HepG2 (cell line): ENCODE measurements at regions not wholly inside any gene's neighbourhood (a gene's known extent, or its start where the extent isn't known, plus 50 kb on each side); places are given as distances from the start of the nearest gene placed in this dataset.

Experiments used
- ATAC-seq: fragments of 200-7000 bp; cut with Tn5 transposase; 3 replicates; pipeline ENCODE4 v1.9.1; 2020; ENCODE audit warnings: mild to moderate bottlenecking, moderate library complexity
- BruUV-seq: library from RNA; stranded (reverse); fragments of 400-500 nt; replicated peaks from 2 replicates; lab custom pipeline; 2021; lab: Mats Ljungman, UMichigan
- CTCF ChIA-PET: fragments of 300-600 bp; formaldehyde crosslinking; extraction: SDS; loops from one replicate; lab custom pipeline; 2021; ENCODE audit warnings: low total read pairs, inconsistent platforms, low intra/inter-chr PET ratio; lab: Yijun Ruan, JAX
- POLR2A ChIA-PET: fragments of 350-600 bp; sonication (Branson Sonifier 250); formaldehyde crosslinking; loops from one replicate; lab custom pipeline; 2020; ENCODE audit warnings: antibody characterized with exemption, inconsistent platforms; lab: Yijun Ruan, JAX
- DNase-seq: peaks from one replicate; pipeline ENCODE4 v3.0.0-alpha.2; 2015; ENCODE audit warnings: low spot score
- FAIRE-seq: peaks from 3 replicates; lab custom pipeline; 2011; peaks lifted over from hg19 to GRCh38; lab: Jason Lieb, UNC
- H2AFZ ChIP-seq: one replicate; pipeline ENCODE4 v1.6.1; 2011; ENCODE audit warnings: low read length, inconsistent platforms
- H3K27ac ChIP-seq: fragments of 300-600 bp; 3 replicates; pipeline ENCODE4 v1.8.0; 2011; ENCODE audit warnings: mixed run types, mild to moderate bottlenecking, mixed read lengths, low read length, inconsistent platforms; ENCODE audit not compliant: insufficient read depth; ENCODE audit errors: extremely low read length
- H3K27me3 ChIP-seq, 2 experiments: fragments of 200-600 bp in 1 of 2; 2 replicates in 1 of 2; 3 replicates in 1 of 2; pipeline versions ENCODE4 v1.6.0 to v1.8.0; 2011; ENCODE audit warnings: low read length in 2 of 2, mild to moderate bottlenecking in 2 of 2, moderate library complexity in 2 of 2, inconsistent platforms in 1 of 2; ENCODE audit not compliant: insufficient read depth in 2 of 2, control insufficient read depth in 1 of 2
- H3K36me3 ChIP-seq, 2 experiments: fragments of 200-600 bp in 1 of 2; replicated peaks in 1 of 2; 2 replicates in 1 of 2; 3 replicates in 1 of 2; pipeline versions ENCODE4 v1.5.1 to v1.8.0; 2011; ENCODE audit warnings: low read length in 2 of 2, inconsistent platforms in 1 of 2; ENCODE audit not compliant: insufficient read depth in 2 of 2, control insufficient read depth in 1 of 2
- H3K4me1 ChIP-seq: 2 replicates; pipeline ENCODE4 v1.5.1; 2012; ENCODE audit warnings: low read length, inconsistent platforms; ENCODE audit not compliant: insufficient read depth
- H3K4me2 ChIP-seq: 2 replicates; pipeline ENCODE4 v1.6.0; 2011; ENCODE audit warnings: low read depth, low read length, inconsistent platforms
- H3K4me3 ChIP-seq, 3 experiments: fragments of 200-600 bp in 1 of 3; sonication (generic), shearing (Covaris generic) in 1 of 3; replicated peaks in 1 of 3; 2 replicates each; pipeline ENCODE4 v1.5.1; 2011 to 2016; ENCODE audit warnings: low read length in 3 of 3, inconsistent platforms in 2 of 3, low read depth in 2 of 3, mild to moderate bottlenecking in 2 of 3, control low read depth in 1 of 3, mixed read lengths in 1 of 3; ENCODE audit not compliant: insufficient read depth in 1 of 3
- H3K79me2 ChIP-seq: one replicate; pipeline ENCODE4 v1.6.1; 2011; ENCODE audit warnings: low read length, inconsistent platforms; ENCODE audit not compliant: insufficient read depth
- H3K9ac ChIP-seq: 2 replicates; pipeline ENCODE4 v1.6.0; 2011; ENCODE audit warnings: mild to moderate bottlenecking, low read depth, low read length, inconsistent platforms; ENCODE audit not compliant: insufficient read depth
- H3K9me3 ChIP-seq: 2 replicates; pipeline ENCODE4 v1.5.1; 2012; ENCODE audit warnings: mild to moderate bottlenecking, low read length
- H4K20me1 ChIP-seq: 2 replicates; pipeline ENCODE4 v1.6.0; 2011; ENCODE audit warnings: inconsistent platforms, mild to moderate bottlenecking, low read length, moderate library complexity; ENCODE audit not compliant: insufficient read depth
- AHR ChIP-seq: IDR thresholded peaks from 2 replicates; pipeline ENCODE4 v1.6.1; 2018; ENCODE audit warnings: missing genetic modification reagents, missing compliant biosample characterization
- BCL3 ChIP-seq: sonication (generic); formaldehyde crosslinking; IDR thresholded peaks from 2 replicates; pipeline ENCODE4 v1.5.1; 2020; ENCODE audit warnings: mild to moderate bottlenecking, missing genetic modification reagents, moderate library complexity
- CBX5 ChIP-seq: sonication (generic); formaldehyde crosslinking; IDR thresholded peaks from 2 replicates; pipeline ENCODE4 v1.4.0; 2020; ENCODE audit warnings: missing genetic modification reagents, borderline replicate concordance
- DMTF1 ChIP-seq: sonication (generic); formaldehyde crosslinking; IDR thresholded peaks from 2 replicates; pipeline ENCODE4 v1.4.0; 2020; ENCODE audit warnings: mild to moderate bottlenecking, missing genetic modification reagents
- E2F1 ChIP-seq: sonication (generic); formaldehyde crosslinking; IDR thresholded peaks from 2 replicates; pipeline ENCODE4 v1.5.0; 2020; ENCODE audit warnings: missing genetic modification reagents
- NFIC ChIP-seq: IDR thresholded peaks from 2 replicates; pipeline ENCODE4 v1.6.1; 2012; ENCODE audit warnings: mild to moderate bottlenecking, low read length, inconsistent platforms
- SKIL ChIP-seq: sonication (generic); formaldehyde crosslinking; IDR thresholded peaks from 2 replicates; pipeline ENCODE4 v1.8.0; 2022; ENCODE audit warnings: missing genetic modification reagents, mild to moderate bottlenecking, moderate library complexity, borderline replicate concordance
- SMARCC2 ChIP-seq: fragments of 450-650 bp; IDR thresholded peaks from 2 replicates; pipeline ENCODE4 v1.6.1; 2017; ENCODE audit warnings: antibody characterized with exemption, mild to moderate bottlenecking
- ZNF350 ChIP-seq: sonication (generic); formaldehyde crosslinking; IDR thresholded peaks from 2 replicates; pipeline ENCODE4 v1.4.0; 2020; ENCODE audit warnings: mild to moderate bottlenecking, low read depth, missing genetic modification reagents, borderline replicate concordance
- ZNF678 ChIP-seq: sonication (generic); formaldehyde crosslinking; IDR thresholded peaks from 2 replicates; pipeline ENCODE4 v1.4.0; 2020; ENCODE audit warnings: mild to moderate bottlenecking, missing genetic modification reagents
- WGBS: methylation state at CpG from one replicate; pipeline ENCODE4 v1.1.6; 2017; ENCODE audit warnings: low lambda C conversion rate; 5-methylcytosine and 5-hydroxymethylcytosine counted together
- in situ Hi-C: cut with HindIII; loops from 2 replicates; pipeline ENCODE4 v1.10.0; 2017; ENCODE audit warnings: low pct_unique_long_range_greater_than_20kb; ENCODE audit not compliant: extremely low pct_ligation_motif_present
- intact Hi-C: fragments of 100-400 bp; cut with micrococcal nuclease; formaldehyde crosslinking; loops from one replicate; pipeline ENCODE4 v1.10.0; 2022; ENCODE audit not compliant: unreplicated experiment

- no peaks in the 10 kb centered on the region for H3K9me3 ChIP-seq
- no peak for TF ChIP-seq SMARCC2
- TF ChIP-seq DMTF1 (CRISPR knock-in tag): no peak
- no peak for TF ChIP-seq ZNF350 (CRISPR knock-in tag)
- TF ChIP-seq BCL3 (CRISPR knock-in tag): no peak
- no peak for TF ChIP-seq ZNF678 (CRISPR knock-in tag)
- no peak for TF ChIP-seq AHR (CRISPR knock-in tag)
- no peak for TF ChIP-seq E2F1 (CRISPR knock-in tag)
- no peak for TF ChIP-seq NFIC
- TF ChIP-seq CBX5 (CRISPR knock-in tag): no peak
- no peak for TF ChIP-seq SKIL (CRISPR knock-in tag)
- no peaks in the 10 kb centered on the region for H3K79me2 ChIP-seq
- no peaks in the 10 kb centered on the region; a peak in 2 of 5 replicates for H3K27me3 ChIP-seq
- FAIRE-seq: no peak
- CTCF ChIA-PET: no interaction called here
- H2AFZ ChIP-seq: no peak overlapping the region
- intact Hi-C loops: no loop called here
- BruUV-seq: no TSS peak
- H3K27ac ChIP-seq: no peak overlapping the region
- no peak for DNase-seq
- POLR2A ChIA-PET: no interaction called here
- H3K4me1 ChIP-seq: no peaks in the 10 kb centered on the region
- H3K36me3 ChIP-seq: no peaks in the 10 kb centered on the region
- no peak for ATAC-seq
- in situ Hi-C loops: no loop called here
- H4K20me1 ChIP-seq: no peaks in the 10 kb centered on the region
- H3K4me3 ChIP-seq: no peak overlapping the region
- no peak overlapping the region for H3K4me2 ChIP-seq
- 7% methylated on average over 4 of the region's 4 CpGs for WGBS
- H3K9ac ChIP-seq: no peak overlapping the region
Measured at GRCh38 chr7:22611758-22612079, 111.7 kb upstream of the STEAP1B start.
